K562 (cell line): ENCODE measurements at regions not wholly inside any gene's neighbourhood (a gene's known extent, or its start where the extent isn't known, plus 50 kb on each side); places are given as distances from the start of the nearest gene placed in this dataset.

ENCODE experiments used
- ATAC-seq: fragments of 200-7000 bp; cut with Tn5 transposase; 3 replicates; pipeline ENCODE4 v1.9.1; 2020; ENCODE audit warnings: moderate library complexity
- BruUV-seq: library from RNA; stranded (reverse); fragments of 400-500 nt; replicated peaks from 2 replicates; lab custom pipeline; 2021; lab: Mats Ljungman, UMichigan
- CTCF ChIA-PET: fragments of 300-600 bp; formaldehyde crosslinking; extraction: SDS; loops from one replicate; lab custom pipeline; 2021; ENCODE audit warnings: low intra/inter-chr PET ratio; lab: Yijun Ruan, JAX
- POLR2A ChIA-PET: fragments of 300-600, 350-650 bp; sonication (Branson Sonifier 250); formaldehyde crosslinking; extraction: SDS; loops from one replicate; lab custom pipeline; 2021; ENCODE audit warnings: antibody characterized with exemption, inconsistent platforms; lab: Yijun Ruan, JAX
- DNase-seq, 4 experiments: peaks; one replicate each; pipeline versions ENCODE4 v3.0.0 to v3.0.0-alpha.2; 2011 to 2018; ENCODE audit warnings: low spot score in 3 of 4, mixed read lengths in 3 of 4; ENCODE audit errors: extremely low read depth in 1 of 4
- FAIRE-seq: peaks from 2 replicates; lab custom pipeline; 2011; peaks lifted over from hg19 to GRCh38; lab: Jason Lieb, UNC
- H2AFZ ChIP-seq: 2 replicates; pipeline ENCODE4 v1.6.0; 2011; ENCODE audit warnings: low read depth, low read length, control low read depth, inconsistent platforms
- H3K27ac ChIP-seq: fragments of 200-600 bp; 3 replicates; pipeline ENCODE4 v1.8.0; 2011; ENCODE audit warnings: low read depth, mild to moderate bottlenecking, control low read depth, inconsistent platforms, low read length, moderate library complexity, mixed read lengths; ENCODE audit errors: extremely low read depth
- H3K27me3 ChIP-seq, 2 experiments: fragments of 300-600 bp in 1 of 2; 2 replicates in 1 of 2; 3 replicates in 1 of 2; pipeline versions ENCODE4 v1.6.0 to v1.8.0; 2011; ENCODE audit warnings: inconsistent platforms in 2 of 2, low read length in 2 of 2, mild to moderate bottlenecking in 1 of 2, mixed read lengths in 1 of 2, moderate library complexity in 1 of 2; ENCODE audit not compliant: control insufficient read depth in 2 of 2, insufficient read depth in 2 of 2
- H3K36me3 ChIP-seq: fragments of 300-600 bp; 3 replicates; pipeline ENCODE4 v1.8.0; 2011; ENCODE audit warnings: mild to moderate bottlenecking, low read length, inconsistent platforms; ENCODE audit not compliant: control insufficient read depth, insufficient read depth
- H3K4me1 ChIP-seq, 2 experiments: fragments of 200-600 bp in 1 of 2; replicated peaks in 1 of 2; 2 replicates in 1 of 2; 3 replicates in 1 of 2; pipeline versions ENCODE4 v1.5.1 to v1.8.0; 2011; ENCODE audit warnings: inconsistent platforms in 2 of 2, low read length in 2 of 2, mild to moderate bottlenecking in 1 of 2, mixed read lengths in 1 of 2, moderate library complexity in 1 of 2; ENCODE audit not compliant: control insufficient read depth in 2 of 2, insufficient read depth in 2 of 2
- H3K4me2 ChIP-seq: 2 replicates; pipeline ENCODE4 v1.6.1; 2011; ENCODE audit warnings: low read length, control low read depth, inconsistent platforms, mixed read lengths; ENCODE audit not compliant: insufficient read depth
- H3K4me3 ChIP-seq: fragments of 200-600 bp; sonication (generic), shearing (Covaris generic); 2 replicates; pipeline ENCODE4 v1.5.1; 2016; ENCODE audit warnings: control low read depth, inconsistent platforms
- H3K79me2 ChIP-seq: fragments of 200-600 bp; 3 replicates; pipeline ENCODE4 v1.8.0; 2011; ENCODE audit warnings: low read length, inconsistent platforms; ENCODE audit not compliant: control insufficient read depth, insufficient read depth
- H3K9ac ChIP-seq, 2 experiments: 2 replicates each; pipeline versions ENCODE4 v1.6.0 to v1.6.1; 2011; ENCODE audit warnings: low read depth in 2 of 2, low read length in 2 of 2, control low read depth in 1 of 2, inconsistent platforms in 1 of 2, mild to moderate bottlenecking in 1 of 2, mixed read lengths in 1 of 2; ENCODE audit not compliant: insufficient read depth in 1 of 2
- H3K9me1 ChIP-seq: one replicate; pipeline ENCODE4 v1.6.0; 2011; ENCODE audit warnings: inconsistent platforms, mild to moderate bottlenecking, low read length, moderate library complexity; ENCODE audit not compliant: control insufficient read depth, insufficient read depth
- H3K9me3 ChIP-seq: replicated peaks from 2 replicates; pipeline ENCODE4 v1.5.1; 2011; ENCODE audit warnings: low read depth, low read length, inconsistent platforms; ENCODE audit not compliant: control insufficient read depth, insufficient read depth
- H4K20me1 ChIP-seq: replicated peaks from 2 replicates; pipeline ENCODE4 v1.6.1; 2011; ENCODE audit warnings: low read length, inconsistent platforms, mixed read lengths; ENCODE audit not compliant: control insufficient read depth, insufficient read depth
- BRD9 ChIP-seq: fragments of 450-650 bp; IDR thresholded peaks from 2 replicates; pipeline ENCODE4 v1.6.1; 2018; ENCODE audit warnings: low read depth; ENCODE audit not compliant: partially characterized antibody
- DNMT1 ChIP-seq: fragments of 450-650 bp; IDR thresholded peaks from 2 replicates; pipeline ENCODE4 v1.6.1; 2016; ENCODE audit warnings: antibody characterized with exemption, mild to moderate bottlenecking
- GTF2B ChIP-seq: IDR thresholded peaks from 2 replicates; pipeline ENCODE4 v1.6.1; 2011; ENCODE audit not compliant: insufficient read length; ENCODE audit errors: extremely low read depth
- POLR2AphosphoS2 ChIP-seq: IDR thresholded peaks from 2 replicates; pipeline ENCODE4 v1.6.1; 2012; ENCODE audit warnings: low read length, improper control_type of control experiment
- SMARCA4 ChIP-seq: fragments of 450-650 bp; IDR thresholded peaks from 2 replicates; pipeline ENCODE4 v1.6.1; 2016
- ZNF586 ChIP-seq: fragments of 450-650 bp; formaldehyde crosslinking; conservative IDR thresholded peaks from 2 replicates; pipeline ENCODE4 v1.4.0; 2020; ENCODE audit warnings: mild to moderate bottlenecking, moderate library complexity
- WGBS: fragments of 100-300 bp; shearing (Covaris generic); methylation state at CpG from one replicate; pipeline ENCODE4 v1.1.6; 2016; ENCODE audit warnings: low coverage, mixed read lengths; ENCODE audit not compliant: insufficient coverage; ENCODE audit errors: missing lambda C conversion rate; 5-methylcytosine and 5-hydroxymethylcytosine counted together
- in situ Hi-C: fragments of 300-500 bp; cut with MboI; formaldehyde crosslinking; loops from 4 replicates; pipeline ENCODE4 v1.15.0; 2018; ENCODE audit warnings: inconsistent platforms, mixed read lengths
- intact Hi-C: fragments of 100-400 bp; cut with micrococcal nuclease; formaldehyde crosslinking; loops from 2 replicates; pipeline ENCODE4 v1.14.2; 2022

GRCh38 chr7:47659664-47660462 is 78.0 kb upstream of the TNS3 start:
- 0 out of 2 replicates have a peak, but pooled peaks cover 4% of the 10 kb centered on the region for H4K20me1 ChIP-seq
- no peak for ATAC-seq
- 0% methylated on average over 12 of the region's 12 CpGs for WGBS
- no peaks in the 10 kb centered on the region for H3K9me1 ChIP-seq
- POLR2A ChIA-PET: no interaction called here
- no peaks in the 10 kb centered on the region for H3K79me2 ChIP-seq
- H3K27ac ChIP-seq: no peak overlapping the region
- in situ Hi-C loops: no loop called here
- no TSS peak for BruUV-seq
- peaks cover 13 to 69% of the 10 kb centered on the region in 2 experiments; a peak in 3 of 5 replicates for H3K27me3 ChIP-seq
- no peaks in the 10 kb centered on the region for H3K36me3 ChIP-seq
- no peak for TF ChIP-seq BRD9
- no peak for TF ChIP-seq POLR2AphosphoS2
- TF ChIP-seq ZNF586: no peak
- TF ChIP-seq SMARCA4: no peak
- no peak for TF ChIP-seq GTF2B
- no peak for TF ChIP-seq DNMT1
- TF ChIP-seq, all 486 proteins: peak for 0
- CTCF ChIA-PET: no interaction called here
- H2AFZ ChIP-seq: no peak overlapping the region
- no peaks in the 10 kb centered on the region for H3K4me1 ChIP-seq
- DNase-seq: no peak
- H3K9ac ChIP-seq: no peak overlapping the region
- no peaks in the 10 kb centered on the region for H3K9me3 ChIP-seq
- no peak overlapping the region for H3K4me2 ChIP-seq
- intact Hi-C loops: no loop called here
- no peak overlapping the region for H3K4me3 ChIP-seq
- no peak for FAIRE-seq
